Stimulated activated naive CD4-positive, alpha-beta T cell treated with Interleukin-2 at 50 U/mL for 16 hours (primary cell): ENCODE measurements at regions not wholly inside any gene's neighbourhood (a gene's known extent, or its start where the extent isn't known, plus 50 kb on each side); places are given as distances from the start of the nearest gene placed in this dataset.
"Not testable (repeated sequence)": the region's sequence is repeated elsewhere in the genome, so short reads cannot be mapped to it uniquely, and the experiment has no call there.

ENCODE experiments used
- DNase-seq: peaks from one replicate; lab custom pipeline; 2025; lab: John Stamatoyannopoulos, UW

DNA sequence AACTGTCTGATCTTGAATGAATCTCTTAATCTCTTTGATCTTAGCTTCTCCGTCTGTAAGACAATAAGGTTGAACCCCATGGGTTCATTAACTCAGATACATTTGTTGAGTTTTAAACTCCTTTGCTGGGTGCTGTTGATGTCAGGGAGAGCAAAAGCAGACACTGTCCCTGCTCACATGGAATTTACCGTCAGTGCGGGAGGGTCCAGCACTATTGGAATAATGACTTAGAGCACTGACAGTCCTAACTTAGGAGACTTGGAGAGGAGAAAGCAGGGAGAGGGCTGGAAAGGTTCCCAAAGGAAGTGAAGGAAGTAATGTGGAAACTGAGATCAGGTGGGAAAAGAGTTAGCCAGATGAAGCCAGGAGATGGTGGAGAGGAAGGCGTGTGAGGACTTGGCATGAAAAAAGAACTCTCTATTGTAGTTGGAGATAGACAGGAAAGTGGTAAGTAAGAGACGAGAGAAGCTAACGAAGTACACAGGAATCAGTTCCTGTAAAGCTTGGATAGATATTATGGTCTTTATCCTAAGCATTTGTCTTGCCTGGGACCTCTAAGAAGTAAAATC lies 141.4 kb upstream of the SERTAD2 start:
- no peak for DNase-seq

DNA sequence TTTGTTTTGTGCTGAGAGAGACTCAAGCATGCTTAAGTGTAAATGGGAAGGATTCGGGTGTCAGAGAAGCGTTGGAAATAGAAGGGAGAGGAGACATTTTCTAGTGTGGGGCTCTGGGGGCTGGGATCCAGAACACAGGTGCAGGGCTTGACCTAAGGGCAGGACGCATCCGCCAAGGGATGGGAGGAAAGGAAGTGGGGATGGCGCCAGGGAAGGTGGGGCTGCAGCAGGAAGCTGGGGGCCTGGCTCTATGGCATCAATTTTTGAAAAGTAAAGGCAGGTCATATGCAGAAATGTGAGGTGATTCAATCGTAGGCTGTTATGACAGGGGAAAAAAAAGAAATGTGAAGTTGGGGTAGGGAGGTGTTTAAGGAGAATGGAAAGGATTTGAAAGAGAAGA lies 143.2 kb upstream of the SERTAD2 start:
- DNase-seq = no peak

DNA sequence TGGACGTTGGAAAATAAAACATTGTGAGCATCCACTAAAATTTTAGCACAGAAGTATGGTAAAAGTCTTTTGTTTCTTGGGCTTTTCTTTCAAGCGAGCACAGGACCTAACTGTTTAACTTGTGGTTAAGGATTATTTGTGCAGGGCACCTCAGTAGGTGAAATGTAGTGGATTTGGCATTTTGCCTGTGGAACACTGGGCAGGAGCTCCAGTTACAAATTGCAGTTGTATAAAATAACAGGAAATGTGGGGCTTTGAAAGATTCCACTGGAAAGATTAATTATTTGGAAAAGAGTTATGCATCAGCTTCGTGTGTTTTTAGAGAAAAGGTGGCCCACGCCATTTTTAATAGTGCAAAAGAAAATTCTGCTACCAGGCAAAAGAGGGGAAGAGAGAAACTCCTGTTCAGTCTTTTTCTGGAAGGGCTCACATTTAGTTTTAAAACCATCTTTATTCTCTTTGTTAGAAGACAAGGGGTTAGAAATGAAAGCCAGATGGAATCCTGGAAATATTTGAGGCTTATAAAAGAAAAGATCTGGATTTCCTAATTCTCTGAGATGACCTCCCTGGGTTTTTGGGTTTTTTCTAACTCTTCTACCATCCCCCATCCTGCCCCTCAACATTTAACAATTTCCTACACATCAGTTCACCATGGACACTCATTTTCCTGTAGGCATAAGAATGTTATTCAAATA lies 144.3 kb upstream of the SERTAD2 start:
- DNase-seq = no peak

DNA sequence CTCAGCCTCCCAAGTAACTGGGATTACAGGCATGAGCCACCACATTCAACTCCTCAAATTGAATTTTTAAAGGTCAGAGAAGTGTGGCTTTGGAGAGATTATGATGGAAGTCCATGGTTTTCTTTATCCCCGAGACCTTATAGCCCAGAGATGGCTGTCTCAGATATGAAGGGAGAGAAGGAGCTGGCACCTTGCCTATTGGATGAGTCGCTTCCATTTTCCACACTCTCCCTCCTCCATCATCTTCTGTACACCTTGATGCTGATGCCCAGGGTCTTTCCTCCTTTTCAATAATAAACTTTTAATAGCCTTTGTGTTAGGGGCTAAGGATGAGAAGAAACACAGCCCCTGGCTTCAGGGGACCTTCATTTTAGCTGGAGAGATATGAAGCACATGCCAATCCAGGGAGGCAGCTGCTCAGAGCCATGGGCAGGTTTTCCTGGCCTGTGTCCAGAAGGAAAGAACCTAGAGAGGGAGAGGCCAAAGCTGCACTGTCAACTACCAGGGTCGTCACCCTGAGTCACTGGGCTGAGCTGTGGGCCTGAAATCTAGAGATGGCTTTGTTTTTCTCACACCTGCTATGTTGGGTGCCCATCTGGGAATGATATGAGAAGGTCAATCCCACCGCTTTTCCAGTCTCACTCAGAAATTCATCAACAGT lies 146.0 kb upstream of the SERTAD2 start:
- no peak for DNase-seq

DNA sequence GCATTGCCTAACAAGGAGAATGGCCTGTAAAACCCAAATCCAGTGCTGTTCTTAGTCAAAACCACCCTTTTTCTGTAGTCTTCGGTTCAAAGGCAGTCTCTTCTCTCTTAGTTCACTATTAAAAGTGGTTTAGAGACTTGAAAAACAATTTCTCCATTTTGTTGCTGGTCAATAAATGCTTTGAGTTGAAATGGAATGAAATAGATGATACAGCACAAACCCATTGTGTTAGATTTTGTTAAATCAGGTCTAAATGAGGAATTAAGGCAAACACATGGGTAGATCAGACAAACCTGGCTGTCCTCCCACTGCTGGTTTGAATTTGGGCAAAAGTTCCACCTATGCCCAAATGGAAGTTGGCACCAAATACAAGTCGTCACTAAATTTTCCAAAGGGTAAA lies 150.1 kb upstream of the SERTAD2 start:
- no peak for DNase-seq

DNA sequence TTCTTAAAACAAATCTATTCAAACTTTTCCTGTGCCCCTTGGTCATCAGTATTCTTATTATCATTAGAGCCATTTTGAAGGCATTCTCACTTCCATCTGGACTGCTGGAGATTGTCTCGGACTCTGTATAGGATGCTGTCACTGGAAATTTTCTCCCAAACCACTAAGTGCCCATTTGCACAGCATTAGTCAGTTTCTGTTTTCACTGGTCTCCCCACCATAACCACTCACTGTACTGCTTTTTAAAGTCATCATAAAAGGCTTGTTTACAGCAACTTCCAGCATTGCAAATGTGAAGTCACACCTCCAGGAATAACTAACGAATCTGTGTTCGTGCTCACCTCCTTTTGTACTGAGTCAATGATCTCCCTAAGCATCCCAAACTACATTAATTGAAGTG lies 150.9 kb upstream of the SERTAD2 start:
- DNase-seq = no peak

DNA sequence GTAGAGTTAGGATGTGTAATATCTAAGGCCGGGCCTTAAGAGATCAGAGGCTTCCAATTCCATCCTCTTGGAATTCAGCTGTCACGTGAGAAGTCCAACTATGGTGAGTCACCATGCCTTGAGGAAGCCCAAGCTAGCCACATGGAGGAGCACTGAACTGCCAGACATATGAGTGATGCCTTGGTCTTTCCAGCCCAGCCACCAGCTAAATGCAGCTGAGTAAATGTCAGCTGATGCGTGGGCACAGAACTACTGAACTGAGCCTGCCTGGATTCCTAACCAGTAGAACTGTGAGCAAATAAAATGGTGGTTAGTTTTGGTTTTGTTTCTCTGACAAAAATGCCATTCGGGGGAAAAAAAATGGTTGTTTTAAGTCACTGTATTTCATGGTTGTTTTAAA lies 153.7 kb upstream of the SERTAD2 start:
- peak; percentile 52 for DNase-seq

DNA sequence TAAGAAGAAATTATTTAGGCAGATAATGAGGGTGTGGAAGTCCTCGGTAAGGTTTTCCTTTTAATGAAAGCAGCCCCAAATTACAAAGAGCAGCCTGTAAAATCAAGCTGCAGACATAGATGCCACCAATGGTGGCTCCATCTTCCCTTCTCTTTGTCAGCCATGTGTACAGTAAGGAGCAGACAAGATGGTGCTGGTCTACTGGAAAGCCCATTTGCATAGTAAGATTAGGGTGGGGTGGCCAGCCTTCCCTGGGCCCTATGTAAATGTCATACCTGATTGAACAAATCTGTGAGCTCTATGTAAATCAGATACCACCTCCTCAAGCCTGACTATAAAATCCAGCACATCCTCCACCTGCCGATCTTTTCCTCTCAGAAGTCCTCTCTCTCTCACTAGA lies 154.4 kb upstream of the SERTAD2 start:
- DNase-seq = no peak

DNA sequence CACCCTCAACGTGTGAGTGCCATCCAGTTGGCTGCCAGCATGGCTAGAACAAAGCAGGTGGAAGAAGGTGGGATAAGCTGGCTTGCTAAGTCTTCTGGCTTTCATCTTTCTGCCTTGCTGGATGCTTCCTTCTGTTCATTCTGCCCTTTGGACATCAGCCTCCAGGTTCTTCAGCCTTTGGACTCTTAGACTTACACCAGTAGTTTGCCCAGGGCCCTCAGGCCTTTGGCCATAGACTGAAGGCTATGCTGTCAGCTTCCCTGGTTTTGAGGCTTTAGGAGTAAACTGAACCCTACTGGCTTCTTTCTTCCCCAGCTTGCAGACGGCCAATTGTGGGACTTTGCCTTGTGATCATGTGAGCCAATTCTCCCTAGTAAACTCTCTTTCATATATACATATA lies 155.0 kb upstream of the SERTAD2 start:
- no peak for DNase-seq

DNA sequence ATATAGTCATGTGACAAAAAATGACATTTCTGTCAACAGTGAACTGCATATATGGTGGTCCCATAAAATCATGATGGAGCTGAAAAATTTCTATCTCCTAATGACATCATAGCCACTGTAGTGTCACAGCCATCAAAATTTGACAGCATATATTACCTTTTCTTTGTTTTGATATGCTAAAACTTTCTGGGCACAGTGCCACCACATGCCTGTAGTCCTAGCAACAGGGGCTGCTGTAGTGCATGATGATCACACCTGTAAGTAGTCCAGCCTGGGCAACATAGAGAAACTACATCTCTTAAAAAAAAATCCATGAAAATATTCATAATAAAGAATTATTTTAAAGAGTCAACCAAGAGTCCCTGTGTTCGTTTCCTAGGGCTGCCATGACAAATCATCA lies 155.5 kb upstream of the SERTAD2 start:
- no peak for DNase-seq

DNA sequence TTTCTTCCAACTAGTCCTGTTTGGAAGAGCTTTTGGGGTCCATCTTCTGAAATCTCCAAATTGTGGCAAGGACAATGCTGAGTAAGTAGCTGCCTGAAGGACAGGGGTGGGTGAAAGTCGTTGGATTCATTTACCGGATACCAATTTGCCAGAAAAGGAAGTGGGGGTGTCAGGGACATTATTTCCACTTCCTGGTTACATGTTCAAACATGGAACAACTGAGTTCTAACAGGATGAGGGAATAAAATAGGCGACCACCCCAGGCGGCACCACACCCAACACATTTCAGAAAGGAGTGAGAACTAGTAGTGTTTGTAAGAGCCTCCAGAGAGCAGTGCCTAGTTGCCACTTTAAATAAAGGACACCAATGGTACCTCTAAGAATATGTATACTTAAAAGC lies 158.6 kb upstream of the SERTAD2 start:
- no peak for DNase-seq

DNA sequence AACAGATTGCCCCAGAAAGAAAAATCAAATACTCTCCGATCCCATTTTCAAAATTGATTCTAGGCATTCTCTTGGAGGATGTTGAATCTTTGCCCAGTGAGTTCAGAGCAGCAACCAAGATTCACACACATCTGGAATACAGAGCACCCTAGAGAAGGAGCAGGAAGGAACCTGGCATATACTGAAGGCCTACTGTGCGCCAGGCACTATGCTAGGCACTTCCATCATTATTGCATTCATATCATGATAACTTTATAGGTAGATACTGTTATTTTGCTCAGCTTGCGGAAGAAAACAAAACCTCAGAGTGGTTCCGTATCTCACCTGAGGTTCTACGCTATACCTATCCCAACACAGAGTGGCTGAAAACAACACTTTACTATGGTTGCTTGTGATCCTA lies 160.3 kb upstream of the SERTAD2 start:
- DNase-seq = no peak

DNA sequence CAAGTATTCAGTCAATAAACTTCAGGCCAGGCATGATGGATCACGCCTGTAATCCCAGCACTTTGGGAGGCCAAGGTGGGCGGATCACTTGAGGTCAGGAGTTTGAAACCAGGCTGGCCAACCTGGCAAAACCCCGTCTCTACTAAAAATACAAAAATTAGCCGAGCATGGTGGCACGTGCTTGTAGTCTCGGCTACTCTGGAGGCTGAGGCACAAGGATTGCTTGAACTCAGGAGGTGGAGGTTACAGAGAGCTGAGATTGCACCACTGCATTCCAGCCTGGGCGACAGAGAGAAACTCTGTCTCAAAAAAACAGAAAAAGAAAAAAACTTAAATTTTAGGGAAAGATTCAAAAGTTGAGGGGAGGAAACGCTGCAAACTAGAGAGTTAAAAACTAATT lies 162.8 kb upstream of the SERTAD2 start:
- DNase-seq = not testable (repeated sequence)

DNA sequence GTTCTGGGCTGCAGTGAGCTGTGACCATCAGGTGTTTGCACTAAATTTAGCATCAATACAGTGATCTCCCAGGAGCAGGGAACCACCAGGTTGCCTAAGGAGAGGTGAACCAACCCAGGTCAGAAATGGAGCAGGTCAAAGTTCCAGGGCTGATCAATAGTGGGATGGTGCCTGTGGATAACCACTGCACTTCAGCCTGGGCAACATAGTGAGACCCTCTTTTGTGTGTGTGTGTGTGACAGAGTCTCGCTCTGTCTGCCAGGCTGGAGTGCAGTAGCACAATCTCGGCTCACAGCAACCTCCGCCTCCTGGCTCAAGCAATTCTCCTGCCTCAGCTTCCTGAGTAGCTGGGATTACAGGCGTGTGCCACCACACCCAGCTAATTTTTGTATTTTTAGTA lies 163.7 kb upstream of the SERTAD2 start:
- no peak for DNase-seq

DNA sequence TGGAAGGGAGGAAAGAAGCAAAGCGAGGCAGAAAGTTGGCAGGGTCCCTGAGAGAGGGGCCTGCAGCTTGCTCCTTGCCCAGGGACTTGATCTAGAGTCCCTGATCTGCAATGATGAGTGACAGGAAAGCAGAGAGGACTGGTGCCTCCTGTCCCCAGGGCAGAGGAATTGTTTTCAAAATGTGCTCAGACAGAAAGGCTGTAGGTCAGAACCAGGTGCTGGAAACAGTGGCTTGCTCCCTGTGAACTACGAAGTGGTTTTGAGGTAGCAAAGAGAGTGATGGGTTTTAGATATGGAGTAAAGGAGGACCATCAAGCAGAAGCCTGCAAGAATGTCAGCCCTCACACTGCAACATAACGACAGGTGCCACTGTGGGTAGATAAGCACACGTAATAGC lies 164.9 kb upstream of the SERTAD2 start:
- no peak for DNase-seq

DNA sequence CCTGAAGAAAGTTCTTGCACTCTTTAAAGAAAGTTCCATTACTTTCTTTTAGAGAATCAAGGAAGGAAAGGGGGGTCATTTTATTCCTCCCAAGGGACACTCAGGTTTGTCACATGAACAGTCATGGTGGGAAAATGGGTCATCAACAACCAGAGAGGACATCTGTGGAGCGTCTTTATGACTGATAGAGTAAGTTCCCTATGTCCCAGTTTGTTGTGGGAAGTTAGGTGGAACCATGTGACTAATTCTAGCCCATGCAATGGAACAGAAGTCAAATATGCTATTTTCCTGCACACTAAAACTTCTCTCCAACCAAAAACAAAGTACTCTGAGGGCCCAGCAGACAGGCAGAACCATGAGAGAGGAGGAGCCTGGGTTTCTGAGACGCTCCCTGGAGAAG lies 165.6 kb upstream of the SERTAD2 start:
- no peak for DNase-seq

DNA sequence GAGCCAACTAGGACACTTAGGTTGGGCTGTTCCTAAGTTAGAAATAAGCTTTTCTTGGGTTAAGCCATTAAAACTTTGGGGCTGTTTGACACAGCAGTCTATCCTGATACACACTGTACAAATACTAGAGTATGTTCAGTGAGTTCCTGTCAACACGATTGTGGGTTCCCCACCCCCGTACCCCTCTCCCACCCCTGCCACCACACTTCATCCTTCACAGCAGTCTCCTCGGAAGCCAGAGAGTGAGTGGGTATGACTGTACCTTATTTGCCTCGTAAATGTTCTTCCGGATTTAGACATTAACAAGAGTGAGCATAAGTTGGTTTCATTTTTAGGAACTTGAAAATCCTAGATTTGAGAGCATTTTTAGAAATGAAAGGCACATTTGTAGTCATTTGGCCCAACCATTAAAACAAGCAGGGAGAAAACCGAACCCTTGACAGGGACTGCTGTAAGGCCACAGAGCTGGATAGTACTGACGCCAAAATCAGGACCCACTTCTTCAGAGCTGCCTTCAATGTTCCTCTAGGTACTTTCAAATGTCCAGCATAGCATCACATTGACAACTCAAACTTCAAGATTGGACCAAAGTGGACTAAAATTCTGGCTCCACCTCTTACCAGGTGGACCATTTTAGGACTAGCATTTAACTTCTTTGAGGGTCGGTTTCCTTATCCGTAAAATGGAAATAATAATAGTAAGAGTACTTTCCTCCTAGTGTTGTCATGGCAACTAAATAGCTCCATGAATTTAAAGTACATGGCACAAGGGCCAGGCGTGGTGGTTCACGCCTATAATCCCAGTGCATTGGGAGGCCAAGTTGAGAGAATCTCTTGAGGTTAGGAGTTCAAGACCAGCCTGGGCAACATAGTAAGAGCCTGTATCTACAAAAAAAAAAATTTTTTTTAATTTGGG lies 166.3 kb upstream of the SERTAD2 start:
- DNase-seq = peak; percentile 64

DNA sequence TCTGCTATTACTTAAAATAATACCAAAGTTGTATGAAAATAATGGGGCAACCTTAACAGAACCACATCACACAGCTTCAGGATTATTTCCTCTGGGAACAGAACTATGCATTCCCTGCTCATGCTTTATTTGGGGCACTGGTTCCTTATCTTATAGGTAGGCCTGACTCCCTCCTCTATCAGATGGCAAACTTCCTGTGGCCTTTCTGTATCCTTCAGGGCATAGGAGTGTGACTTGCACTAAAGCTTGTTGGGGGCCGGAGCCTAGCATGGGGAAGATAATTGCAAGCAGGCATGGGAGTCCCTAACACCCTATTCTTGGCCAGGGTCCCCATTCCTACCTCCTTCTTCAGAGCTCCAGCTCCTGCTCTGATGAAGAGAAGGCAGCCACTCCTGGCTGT lies 167.2 kb upstream of the SERTAD2 start:
- DNase-seq = no peak

DNA sequence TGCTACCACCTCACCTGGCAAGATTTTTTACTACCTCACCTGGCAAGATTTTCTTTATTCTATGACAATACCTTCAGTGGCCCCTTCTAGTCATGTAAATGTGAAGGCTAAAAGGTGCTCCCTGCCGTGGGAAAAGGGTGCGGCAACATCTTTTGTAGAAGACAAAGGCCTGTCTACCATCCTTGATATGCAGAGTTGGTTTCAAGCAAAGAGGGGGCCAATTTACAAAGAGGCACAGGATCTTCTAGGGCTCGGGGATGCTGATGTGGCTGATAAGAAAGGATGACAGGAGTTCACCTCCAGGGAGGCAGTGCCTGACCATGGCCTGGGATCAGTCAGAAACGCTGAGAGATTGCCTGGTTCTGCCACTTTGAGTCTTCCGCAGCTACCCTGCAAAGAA lies 165.4 kb upstream of the SLC1A4 start:
- no peak for DNase-seq

DNA sequence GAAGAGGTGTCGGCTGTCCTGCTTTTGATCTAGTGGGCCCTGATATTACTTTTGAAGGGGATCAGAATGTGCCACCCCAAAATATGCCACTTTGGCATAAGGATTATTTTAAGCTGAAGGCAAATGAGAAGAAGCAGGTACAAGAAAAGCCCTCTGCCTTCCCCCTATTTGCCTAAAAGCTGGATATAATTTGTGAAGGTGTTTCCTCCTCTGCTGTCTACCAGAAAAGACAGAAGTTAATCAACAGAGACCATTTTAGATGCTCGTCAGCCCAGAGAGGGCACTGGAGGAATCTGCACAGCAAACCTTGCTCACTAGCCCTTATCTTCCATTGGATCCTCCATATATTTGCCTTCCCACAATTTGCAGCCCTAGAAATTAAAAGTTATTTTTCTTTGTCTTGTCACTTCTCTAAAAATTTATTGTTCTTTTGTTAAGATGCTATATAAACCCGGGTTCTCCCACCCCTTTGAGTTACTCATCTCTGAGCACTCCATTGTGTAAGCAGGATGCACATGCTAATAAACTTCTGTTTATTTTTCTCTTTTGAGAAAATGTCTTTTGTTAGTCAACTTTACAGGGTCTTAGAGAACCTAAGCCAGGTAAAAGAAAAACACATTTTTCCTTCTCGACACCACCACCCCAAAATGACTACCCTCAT lies 163.2 kb upstream of the SLC1A4 start:
- DNase-seq = no peak

DNA sequence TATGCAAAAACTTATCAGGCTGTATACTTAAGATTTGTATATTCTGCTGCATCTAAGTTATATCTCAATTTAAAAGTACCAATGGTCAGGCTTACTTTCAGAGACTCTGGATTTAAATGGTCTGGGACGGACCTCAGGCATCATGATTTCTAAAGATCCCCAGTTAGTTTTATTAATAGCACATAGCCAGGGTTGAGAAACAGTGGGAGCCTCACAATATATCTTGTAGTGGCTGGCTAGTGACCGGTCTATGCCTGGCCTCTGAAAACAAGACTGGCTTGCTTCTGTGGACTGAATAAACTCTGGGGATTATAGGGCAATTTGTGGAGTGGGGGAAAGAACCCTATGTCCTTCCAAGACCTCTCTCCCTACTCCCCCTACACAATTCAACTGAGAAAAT lies 162.5 kb upstream of the SLC1A4 start:
- DNase-seq = no peak

DNA sequence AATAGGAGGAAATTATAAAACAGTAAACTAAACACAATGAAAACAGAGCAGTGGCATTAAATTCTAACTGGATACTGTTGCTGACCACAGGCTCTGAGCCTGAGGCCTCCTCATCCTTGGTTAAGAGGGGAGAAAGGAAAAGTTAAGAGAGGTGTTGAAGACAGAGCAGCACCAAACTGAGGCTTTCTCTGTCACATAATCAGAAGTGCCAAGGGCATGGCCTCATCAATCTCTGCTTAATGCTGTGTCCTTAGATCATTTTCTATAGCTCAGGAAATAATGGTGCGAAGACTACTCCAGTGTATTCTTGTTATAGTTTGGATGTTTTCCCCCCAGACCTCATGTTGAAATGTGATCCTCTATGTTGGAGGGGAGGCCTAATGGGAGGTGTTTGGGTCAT lies 160.9 kb upstream of the SLC1A4 start:
- DNase-seq = no peak
